Loucy (cell line): ENCODE measurements at regions not wholly inside any gene's neighbourhood (a gene's known extent, or its start where the extent isn't known, plus 50 kb on each side); places are given as distances from the start of the nearest gene placed in this dataset.

ENCODE experiments used
- CTCF ChIP-seq: fragments of 200-600 bp; sonication (generic); conservative IDR thresholded peaks from 2 replicates; pipeline ENCODE4 v1.5.1; 2014; ENCODE audit warnings: mild to moderate bottlenecking, antibody characterized with exemption, low read length
- EZH2phosphoT487 ChIP-seq: fragments of 200-600 bp; IDR thresholded peaks from 2 replicates; pipeline ENCODE4 v1.6.1; 2018; ENCODE audit warnings: antibody characterized with exemption, mild to moderate bottlenecking, moderate library complexity, borderline replicate concordance

DNA sequence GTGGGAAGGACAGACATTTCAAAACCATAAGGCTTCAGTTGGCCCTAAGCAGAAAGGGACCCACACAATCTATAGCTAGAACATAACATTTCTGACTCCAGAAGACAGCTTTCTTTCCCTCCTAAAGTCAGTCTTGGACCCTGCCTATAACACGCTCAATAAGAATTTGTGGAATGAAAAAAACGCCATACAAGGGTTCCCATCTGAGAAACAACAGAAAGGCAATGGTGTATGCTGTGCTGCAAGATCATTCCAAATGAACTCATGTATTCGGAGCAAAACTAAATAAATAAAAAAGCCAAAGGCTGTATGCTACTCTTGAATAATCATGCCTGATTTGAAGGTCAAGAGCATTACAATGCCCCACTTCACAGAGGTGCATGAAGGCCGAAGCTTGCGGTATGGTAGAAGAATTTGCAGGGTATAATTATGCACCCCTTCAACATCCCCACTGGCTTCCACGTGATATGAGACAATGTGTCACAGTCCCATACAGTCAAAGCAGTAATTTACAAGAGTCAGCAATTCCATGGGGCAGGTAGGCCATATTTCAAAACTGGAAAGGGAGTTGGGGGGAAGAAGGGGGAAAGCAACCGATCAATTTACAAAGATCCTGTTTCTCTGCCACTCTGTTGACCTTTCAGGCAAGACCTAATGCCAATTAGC, 61.4 kb upstream of the SLC14A2 start:
- no peak for TF ChIP-seq CTCF
- no peak for TF ChIP-seq EZH2phosphoT487
